H1 (cell line): ENCODE measurements at regions not wholly inside any gene's neighbourhood (a gene's known extent, or its start where the extent isn't known, plus 50 kb on each side); places are given as distances from the start of the nearest gene placed in this dataset.

Experiments used
- CTCF ChIA-PET: fragments of 300-600 bp; sonication (Branson Sonifier 250); formaldehyde crosslinking; loops from one replicate; lab custom pipeline; 2021; ENCODE audit not compliant: partially characterized antibody; lab: Charles Lee
- POLR2A ChIA-PET: fragments of 300-600 bp; sonication (Branson Sonifier 250); formaldehyde crosslinking; loops from one replicate; lab custom pipeline; 2021; ENCODE audit warnings: inconsistent platforms; ENCODE audit not compliant: partially characterized antibody; lab: Charles Lee
- DNase-seq, 2 experiments: peaks; one replicate each; pipeline versions ENCODE4 v3.0.0 to v3.0.0-alpha.2; 2010 to 2022; ENCODE audit warnings: low spot score in 2 of 2, low read depth in 1 of 2, mixed read lengths in 1 of 2
- FAIRE-seq: peaks from 2 replicates; lab custom pipeline; 2011; peaks lifted over from hg19 to GRCh38; lab: Jason Lieb, UNC
- H2AFZ ChIP-seq: 2 replicates; pipeline ENCODE4 v1.8.1; 2012; ENCODE audit warnings: low read length, inconsistent platforms
- H2AK5ac ChIP-seq: 2 replicates; pipeline ENCODE4 v1.6.1; 2013; ENCODE audit warnings: low read depth, low read length
- H2BK120ac ChIP-seq: replicated peaks from 2 replicates; pipeline ENCODE3; 2013; ENCODE audit warnings: low read depth, low read length, inconsistent platforms
- H2BK12ac ChIP-seq: 2 replicates; pipeline ENCODE4 v1.6.1; 2013; ENCODE audit warnings: low read depth, low read length
- H2BK15ac ChIP-seq: 2 replicates; pipeline ENCODE4 v1.6.1; 2013; ENCODE audit warnings: low read length
- H2BK20ac ChIP-seq: 2 replicates; pipeline ENCODE4 v1.6.1; 2013; ENCODE audit warnings: low read length
- H2BK5ac ChIP-seq: 2 replicates; pipeline ENCODE4 v1.6.1; 2013; ENCODE audit warnings: low read depth, low read length
- H3K14ac ChIP-seq: 2 replicates; pipeline ENCODE4 v1.6.1; 2013; ENCODE audit warnings: inconsistent platforms; ENCODE audit not compliant: insufficient read length
- H3K18ac ChIP-seq: 2 replicates; pipeline ENCODE4 v1.6.1; 2013; ENCODE audit warnings: low read length; ENCODE audit errors: extremely low read depth
- H3K23ac ChIP-seq: 2 replicates; pipeline ENCODE4 v1.6.1; 2013; ENCODE audit warnings: inconsistent platforms; ENCODE audit not compliant: insufficient read length
- H3K23me2 ChIP-seq: 2 replicates; pipeline ENCODE4 v1.6.1; 2013; ENCODE audit warnings: low read depth, low read length
- H3K27ac ChIP-seq: 2 replicates; pipeline ENCODE4 v1.6.1; 2011; ENCODE audit warnings: low read depth, low read length, inconsistent platforms
- H3K27me3 ChIP-seq, 4 experiments: replicated peaks in 1 of 4; 1 replicate in 1 of 4; 2 replicates in 3 of 4; pipeline versions ENCODE4 v1.6.1 to v1.8.1; 2011 to 2013; ENCODE audit warnings: low read length in 3 of 4, mild to moderate bottlenecking in 3 of 4, inconsistent platforms in 2 of 4, mixed read lengths in 2 of 4, moderate library complexity in 1 of 4; ENCODE audit not compliant: control insufficient read depth in 3 of 4, insufficient read depth in 3 of 4; ENCODE audit errors: extremely low read depth in 1 of 4
- H3K36me3 ChIP-seq, 4 experiments: 2 replicates each; pipeline versions ENCODE4 v1.6.1 to v1.8.1; 2011 to 2013; ENCODE audit warnings: mild to moderate bottlenecking in 4 of 4, low read length in 3 of 4, moderate library complexity in 2 of 4, control low read depth in 1 of 4, inconsistent platforms in 1 of 4; ENCODE audit not compliant: insufficient read depth in 4 of 4, control insufficient read depth in 2 of 4
- H3K4ac ChIP-seq: replicated peaks from 2 replicates; pipeline ENCODE3; 2013; ENCODE audit warnings: low read length, low read depth, mixed read lengths, inconsistent platforms; ENCODE audit not compliant: insufficient read length
- H3K4me1 ChIP-seq, 4 experiments: replicated peaks in 1 of 4; 1 replicate in 1 of 4; 2 replicates in 3 of 4; pipeline versions ENCODE4 v1.6.1 to v1.8.1; 2011 to 2013; ENCODE audit warnings: low read length in 3 of 4, inconsistent platforms in 2 of 4, mixed read lengths in 1 of 4; ENCODE audit not compliant: insufficient read depth in 4 of 4, control insufficient read depth in 3 of 4
- H3K4me2 ChIP-seq, 2 experiments: 2 replicates each; pipeline versions ENCODE4 v1.6.1 to v1.8.1; 2011 to 2013; ENCODE audit warnings: low read depth in 2 of 2, low read length in 2 of 2, control low read depth in 1 of 2, inconsistent platforms in 1 of 2, mild to moderate bottlenecking in 1 of 2; ENCODE audit not compliant: insufficient read depth in 1 of 2
- H3K4me3 ChIP-seq, 4 experiments: fragments of 200-600, 300-600 bp in 1 of 4; sonication (generic), shearing (Covaris generic), sonication (Bioruptor Twin) in 1 of 4; 2 replicates each; pipeline versions ENCODE4 v1.5.1 to v1.8.1; 2011 to 2016; ENCODE audit warnings: low read length in 4 of 4, low read depth in 3 of 4, control low read depth in 2 of 4, inconsistent platforms in 2 of 4, mild to moderate bottlenecking in 2 of 4, mixed read lengths in 1 of 4, moderate library complexity in 1 of 4; ENCODE audit not compliant: insufficient read depth in 2 of 4; ENCODE audit errors: extremely low read depth in 1 of 4
- H3K56ac ChIP-seq: replicated peaks from 2 replicates; pipeline ENCODE3; 2013; ENCODE audit warnings: low read depth, mild to moderate bottlenecking, mixed read lengths, low read length, inconsistent platforms; ENCODE audit not compliant: insufficient read length
- H3K79me1 ChIP-seq: 2 replicates; pipeline ENCODE4 v1.6.1; 2013; ENCODE audit warnings: low read depth, low read length, control low read depth
- H3K79me2 ChIP-seq, 2 experiments: 2 replicates each; pipeline versions ENCODE4 v1.6.1 to v1.8.1; 2012 to 2013; ENCODE audit warnings: low read length in 2 of 2, mild to moderate bottlenecking in 2 of 2, inconsistent platforms in 1 of 2; ENCODE audit not compliant: insufficient read depth in 2 of 2, control insufficient read depth in 1 of 2
- H3K9ac ChIP-seq, 4 experiments: replicated peaks in 1 of 4; 1 replicate in 1 of 4; 2 replicates in 3 of 4; pipeline versions ENCODE4 v1.6.1 to v1.8.1; 2011 to 2013; ENCODE audit warnings: low read depth in 3 of 4, low read length in 3 of 4, control low read depth in 2 of 4, mild to moderate bottlenecking in 2 of 4, moderate library complexity in 2 of 4, inconsistent platforms in 1 of 4; ENCODE audit errors: extremely low read depth in 1 of 4
- H3K9me3 ChIP-seq, 2 experiments: 2 replicates each; pipeline versions ENCODE4 v1.6.1 to v1.8.1; 2012 to 2013; ENCODE audit warnings: mild to moderate bottlenecking in 2 of 2, moderate library complexity in 2 of 2, control low read depth in 1 of 2, inconsistent platforms in 1 of 2, low read depth in 1 of 2, low read length in 1 of 2, mixed read lengths in 1 of 2; ENCODE audit not compliant: insufficient read depth in 2 of 2
- H4K20me1 ChIP-seq, 2 experiments: replicated peaks in 1 of 2; 2 replicates each; pipeline versions ENCODE3 to v1.8.1; 2011 to 2013; ENCODE audit warnings: inconsistent platforms in 2 of 2, low read length in 2 of 2, mild to moderate bottlenecking in 1 of 2; ENCODE audit not compliant: insufficient read depth in 2 of 2, control insufficient read depth in 1 of 2
- H4K5ac ChIP-seq: 2 replicates; pipeline ENCODE4 v1.6.1; 2013; ENCODE audit warnings: low read length, low read depth, mixed read lengths, inconsistent platforms; ENCODE audit not compliant: insufficient read length
- H4K8ac ChIP-seq: 2 replicates; pipeline ENCODE4 v1.8.0; 2013; ENCODE audit warnings: mild to moderate bottlenecking, moderate library complexity, low read length, inconsistent platforms; ENCODE audit not compliant: insufficient read depth; ENCODE audit errors: extremely low read depth
- H4K91ac ChIP-seq: replicated peaks from 2 replicates; pipeline ENCODE3; 2013; ENCODE audit warnings: low read length, mixed read lengths, inconsistent platforms; ENCODE audit not compliant: insufficient read length
- JUN ChIP-seq: IDR thresholded peaks from 2 replicates; pipeline ENCODE4 v1.6.1; 2011; ENCODE audit warnings: low read depth, mild to moderate bottlenecking, improper control_type of control experiment, low read length
- POLR2A ChIP-seq, 2 experiments: IDR thresholded peaks; 1 replicate in 1 of 2; 2 replicates in 1 of 2; pipeline ENCODE4 v1.6.1; 2011; ENCODE audit warnings: low read depth in 2 of 2, low read length in 2 of 2, mild to moderate bottlenecking in 2 of 2; ENCODE audit errors: control extremely low read depth in 1 of 2
- WGBS, 2 experiments: shearing (Covaris generic) in 1 of 2; methylation state at CpG; one replicate each; pipeline versions ENCODE4 v1.1.6 to v1.1.7; 2013 to 2015; ENCODE audit warnings: low lambda C conversion rate in 2 of 2, mixed read lengths in 2 of 2, inconsistent platforms in 1 of 2, low coverage in 1 of 2, missing lambda C conversion rate in 1 of 2; ENCODE audit not compliant: insufficient replicate concordance in 2 of 2, insufficient coverage in 1 of 2, insufficient read length in 1 of 2; ENCODE audit errors: extremely low coverage in 1 of 2, missing lambda C conversion rate in 1 of 2; 5-methylcytosine and 5-hydroxymethylcytosine counted together

- 83% methylated on average over 2 of the region's 2 CpGs; no CpG with 5 or more reads in 1 of the 2 experiments for WGBS, 2 experiments
- H2AFZ ChIP-seq = no peak overlapping the region
- no peak overlapping the region for H3K27ac ChIP-seq
- H4K20me1 ChIP-seq = no peaks in the 10 kb centered on the region
- DNase-seq (no peak), FAIRE-seq (no peak)
- H3K4me3 ChIP-seq = no peak overlapping the region
- no peak overlapping the region for H2BK120ac ChIP-seq
- H3K4me2 ChIP-seq = no peak overlapping the region
- no peaks in the 10 kb centered on the region for H3K79me2 ChIP-seq
- H4K5ac ChIP-seq = no peak overlapping the region
- no peaks in the 10 kb centered on the region for H3K9me3 ChIP-seq
- CTCF ChIA-PET = interaction anchor here (2.0 kb wide), 1 partner anchor 58 kb away, joined by 7 read pairs; no protein-coding TSS in a partner anchor
- no peak overlapping the region for H3K14ac ChIP-seq
- no peak overlapping the region for H2BK20ac ChIP-seq
- no peaks in the 10 kb centered on the region for H3K23me2 ChIP-seq
- no peaks in the 10 kb centered on the region for H3K27me3 ChIP-seq
- no peaks in the 10 kb centered on the region for H3K36me3 ChIP-seq
- no peaks in the 10 kb centered on the region for H3K79me1 ChIP-seq
- POLR2A ChIA-PET = no interaction called here
- H3K56ac ChIP-seq = no peak overlapping the region
- H3K4ac ChIP-seq = no peak overlapping the region
- no peak overlapping the region for H2BK12ac ChIP-seq
- H4K8ac ChIP-seq = no peak overlapping the region
- no peak overlapping the region for H2AK5ac ChIP-seq
- no peak overlapping the region for H4K91ac ChIP-seq
- no peak overlapping the region for H3K23ac ChIP-seq
- H2BK5ac ChIP-seq = no peak overlapping the region
- H3K9ac ChIP-seq = no peak overlapping the region
- no peak overlapping the region for H3K18ac ChIP-seq
- H2BK15ac ChIP-seq = no peak overlapping the region
- no peaks in the 10 kb centered on the region for H3K4me1 ChIP-seq
- TF ChIP-seq JUN = no peak
- no peak for TF ChIP-seq POLR2A (IDR thresholded peaks at IDR 0.05; ENCODE audit: control extremely low read depth in 1 of 2, low read depth in 2 of 2, low read length in 2 of 2)
These were observed 176.0 kb upstream of the WDFY3 start for GRCh38 chr4:85142451-85142850.
